GM12878 (cell line): ENCODE measurements at regions not wholly inside any gene's neighbourhood (a gene's known extent, or its start where the extent isn't known, plus 50 kb on each side); places are given as distances from the start of the nearest gene placed in this dataset.

ENCODE experiments used
- ATAC-seq: fragments of 200-7000 bp; cut with Tn5 transposase; 3 replicates; pipeline ENCODE4 v1.9.1; 2020; ENCODE audit warnings: mild to moderate bottlenecking, moderate library complexity
- BruUV-seq: library from RNA; stranded (reverse); fragments of 400-500 nt; replicated peaks from 2 replicates; lab custom pipeline; 2021; lab: Mats Ljungman, UMichigan
- CTCF ChIA-PET: fragments of 300-600 bp; sonication (Branson Sonifier 250); formaldehyde crosslinking; extraction: SDS; loops from one replicate; lab custom pipeline; 2021; ENCODE audit warnings: inconsistent platforms; lab: Yijun Ruan, JAX
- POLR2A ChIA-PET: fragments of 350-600 bp; formaldehyde crosslinking; extraction: SDS; loops from one replicate; lab custom pipeline; 2021; ENCODE audit warnings: inconsistent platforms; lab: Charles Lee
- RAD21 ChIA-PET: fragments of 300-600 bp; sonication (Branson Sonifier 250); formaldehyde crosslinking; loops from one replicate; lab custom pipeline; 2023; ENCODE audit warnings: antibody characterized with exemption; ENCODE audit not compliant: unreplicated experiment; lab: Charles Lee
- SMC1A ChIA-PET: fragments of 300-600 bp; sonication (Branson Sonifier 250); formaldehyde crosslinking; loops from one replicate; lab custom pipeline; 2023; ENCODE audit not compliant: unreplicated experiment, uncharacterized antibody; lab: Charles Lee
- DNase-seq: peaks from one replicate; pipeline ENCODE4 v3.0.0-alpha.2; 2011; ENCODE audit warnings: low read depth, low spot score
- FAIRE-seq: peaks from 3 replicates; lab custom pipeline; 2011; peaks lifted over from hg19 to GRCh38; lab: Jason Lieb, UNC
- H2AFZ ChIP-seq: 2 replicates; pipeline ENCODE4 v1.6.0; 2011; ENCODE audit warnings: low read depth, low read length, control low read depth; ENCODE audit not compliant: control insufficient read depth
- H3K27ac ChIP-seq: 2 replicates; pipeline ENCODE4 v1.5.1; 2011; ENCODE audit warnings: control low read depth; ENCODE audit not compliant: control insufficient read depth, insufficient read depth
- H3K27me3 ChIP-seq, 2 experiments: replicated peaks in 1 of 2; 2 replicates each; pipeline versions ENCODE4 v1.6.0 to v1.6.1; 2011; ENCODE audit warnings: low read length in 1 of 2; ENCODE audit not compliant: control insufficient read depth in 2 of 2, insufficient read depth in 2 of 2
- H3K36me3 ChIP-seq, 2 experiments: 2 replicates each; pipeline ENCODE4 v1.5.1; 2011; ENCODE audit warnings: low read length in 1 of 2; ENCODE audit not compliant: control insufficient read depth in 2 of 2, insufficient read depth in 2 of 2
- H3K4me1 ChIP-seq: 2 replicates; pipeline ENCODE4 v1.6.1; 2011; ENCODE audit warnings: mild to moderate bottlenecking, low read length, moderate library complexity, mixed read lengths; ENCODE audit not compliant: control insufficient read depth, insufficient read depth
- H3K4me2 ChIP-seq: 2 replicates; pipeline ENCODE4 v1.6.0; 2011; ENCODE audit warnings: control low read depth; ENCODE audit not compliant: control insufficient read depth, insufficient read depth
- H3K4me3 ChIP-seq: fragments of 200-600 bp; sonication (generic); 2 replicates; pipeline ENCODE4 v1.5.1; 2016
- H3K79me2 ChIP-seq: 2 replicates; pipeline ENCODE4 v1.6.0; 2011; ENCODE audit warnings: low read length; ENCODE audit not compliant: control insufficient read depth, insufficient read depth
- H3K9ac ChIP-seq: 2 replicates; pipeline ENCODE4 v1.8.0; 2011; ENCODE audit warnings: low read length, control low read depth, mixed read lengths; ENCODE audit not compliant: control insufficient read depth, insufficient read depth
- H3K9me3 ChIP-seq: replicated peaks from 3 replicates; pipeline ENCODE4 v1.5.1; 2011; ENCODE audit warnings: mild to moderate bottlenecking, low read length; ENCODE audit not compliant: control insufficient read depth, insufficient read depth
- H4K20me1 ChIP-seq: 2 replicates; pipeline ENCODE4 v1.6.0; 2011; ENCODE audit not compliant: control insufficient read depth, insufficient read depth
- BHLHE40 ChIP-seq, 2 experiments: fragments of 450-650 bp in 1 of 2; IDR thresholded peaks; 2 replicates each; pipeline ENCODE4 v1.6.1; 2011 to 2017; ENCODE audit warnings: low read depth in 2 of 2, borderline replicate concordance in 1 of 2, improper control_type of control experiment in 1 of 2, low read length in 1 of 2, mild to moderate bottlenecking in 1 of 2
- CBX3 ChIP-seq: fragments of 200-600 bp; sonication (generic); IDR thresholded peaks from 2 replicates; pipeline ENCODE4 v1.6.1; 2016; ENCODE audit warnings: low read depth, borderline replicate concordance
- CEBPZ ChIP-seq: fragments of 150-350 bp; IDR thresholded peaks from 2 replicates; pipeline ENCODE4 v1.6.1; 2016; ENCODE audit warnings: low read depth, low read length
- E4F1 ChIP-seq: fragments of 450-650 bp; IDR thresholded peaks from 2 replicates; pipeline ENCODE4 v1.6.1; 2018; ENCODE audit warnings: borderline replicate concordance, mild to moderate bottlenecking; ENCODE audit not compliant: partially characterized antibody
- FOXK2 ChIP-seq: fragments of 450-650 bp; IDR thresholded peaks from 2 replicates; pipeline ENCODE4 v1.6.1; 2017; ENCODE audit warnings: mild to moderate bottlenecking, moderate library complexity
- PKNOX1 ChIP-seq: fragments of 450-650 bp; IDR thresholded peaks from 2 replicates; pipeline ENCODE4 v1.6.1; 2016; ENCODE audit warnings: mild to moderate bottlenecking
- TBL1XR1 ChIP-seq: IDR thresholded peaks from 2 replicates; pipeline ENCODE4 v1.6.1; 2012; ENCODE audit warnings: low read depth, low read length, improper control_type of control experiment
- WGBS: methylation state at CpG from one replicate; pipeline ENCODE4 v1.1.6; 2016; ENCODE audit warnings: low lambda C conversion rate; ENCODE audit not compliant: insufficient replicate concordance, insufficient coverage; ENCODE audit errors: missing lambda C conversion rate; 5-methylcytosine and 5-hydroxymethylcytosine counted together
- in situ Hi-C: fragments of 300-500 bp; cut with MboI; formaldehyde crosslinking; loops from 9 replicates; pipeline ENCODE4 v1.14.3; 2018; ENCODE audit warnings: mixed read lengths
- intact Hi-C: fragments of 100-400 bp; cut with micrococcal nuclease; formaldehyde crosslinking; loops from one replicate; pipeline ENCODE4 v1.14.2; 2022; ENCODE audit not compliant: unreplicated experiment
- TF ChIP-seq, protein P1 (sequence below): IDR thresholded peaks from 2 replicates; pipeline ENCODE4 v1.6.1; 2011; ENCODE audit warnings: borderline replicate concordance, low read depth, mild to moderate bottlenecking, moderate library complexity, mixed read lengths, low read length; ENCODE audit not compliant: insufficient read depth; ENCODE audit errors: extremely low read length
- TF ChIP-seq, protein P2 (sequence below): fragments of 450-650 bp; IDR thresholded peaks from 2 replicates; pipeline ENCODE4 v1.6.1; 2017; ENCODE audit warnings: mild to moderate bottlenecking, moderate library complexity

DNA sequence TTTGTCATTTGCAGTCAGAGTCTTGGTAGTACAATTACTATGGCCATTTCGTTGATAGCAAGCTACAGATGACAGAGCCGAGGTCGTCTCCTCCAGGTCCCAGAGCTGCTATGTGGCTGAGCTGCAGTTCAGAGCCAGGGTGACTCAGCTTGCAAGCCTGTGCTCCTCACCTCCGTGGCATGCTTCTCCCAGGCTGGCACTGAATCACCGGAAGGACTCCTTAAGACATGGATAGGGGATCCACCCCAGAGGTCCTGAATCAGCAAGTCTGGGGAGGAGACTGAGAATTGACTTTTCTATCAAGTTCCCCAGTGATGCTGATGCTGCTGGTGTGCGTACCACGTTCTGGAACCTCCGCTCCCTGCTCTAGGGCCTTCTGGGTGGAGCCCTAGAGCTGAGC is 291.2 kb downstream of the CDH26 start (continued):
- no peak for TF ChIP-seq CEBPZ
- TF ChIP-seq, all 136 proteins: peak for 0

GRCh38 chr20:60250251-60250650 is 292.0 kb downstream of the CDH26 start:
- Histone ChIP-seq H3K36me3 (no peaks in the 10 kb centered on the region), H4K20me1 (no peaks in the 10 kb centered on the region), H3K79me2 (no peaks in the 10 kb centered on the region), H2AFZ (no peak overlapping the region), H3K27me3 (no peaks in the 10 kb centered on the region), H3K9ac (no peak overlapping the region), H3K4me2 (no peak overlapping the region), H3K4me1 (no peaks in the 10 kb centered on the region), H3K27ac (no peak overlapping the region), H3K9me3 (no peaks in the 10 kb centered on the region), H3K4me3 (no peak overlapping the region)
- ChIA-PET POLR2A (no interaction called here), RAD21 (no interaction called here), CTCF (interaction anchor here (2.4 kb wide), 1 partner anchor 13 kb away, joined by 8 read pairs; no protein-coding TSS in a partner anchor), SMC1A (no interaction called here)
- TF ChIP-seq PKNOX1 = no peak
- TF ChIP-seq TBL1XR1 = no peak
- no peak for TF ChIP-seq E4F1
- no peak for TF ChIP-seq CBX3
- TF ChIP-seq BHLHE40 (IDR thresholded peaks at IDR 0.05; ENCODE audit: borderline replicate concordance in 1 of 2, low read depth in 2 of 2, low read length in 1 of 2) = no peak
- TF ChIP-seq, protein P1, sequence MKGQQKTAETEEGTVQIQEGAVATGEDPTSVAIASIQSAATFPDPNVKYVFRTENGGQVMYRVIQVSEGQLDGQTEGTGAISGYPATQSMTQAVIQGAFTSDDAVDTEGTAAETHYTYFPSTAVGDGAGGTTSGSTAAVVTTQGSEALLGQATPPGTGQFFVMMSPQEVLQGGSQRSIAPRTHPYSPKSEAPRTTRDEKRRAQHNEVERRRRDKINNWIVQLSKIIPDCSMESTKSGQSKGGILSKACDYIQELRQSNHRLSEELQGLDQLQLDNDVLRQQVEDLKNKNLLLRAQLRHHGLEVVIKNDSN = no peak
- no peak for TF ChIP-seq FOXK2
- TF ChIP-seq, protein P2, sequence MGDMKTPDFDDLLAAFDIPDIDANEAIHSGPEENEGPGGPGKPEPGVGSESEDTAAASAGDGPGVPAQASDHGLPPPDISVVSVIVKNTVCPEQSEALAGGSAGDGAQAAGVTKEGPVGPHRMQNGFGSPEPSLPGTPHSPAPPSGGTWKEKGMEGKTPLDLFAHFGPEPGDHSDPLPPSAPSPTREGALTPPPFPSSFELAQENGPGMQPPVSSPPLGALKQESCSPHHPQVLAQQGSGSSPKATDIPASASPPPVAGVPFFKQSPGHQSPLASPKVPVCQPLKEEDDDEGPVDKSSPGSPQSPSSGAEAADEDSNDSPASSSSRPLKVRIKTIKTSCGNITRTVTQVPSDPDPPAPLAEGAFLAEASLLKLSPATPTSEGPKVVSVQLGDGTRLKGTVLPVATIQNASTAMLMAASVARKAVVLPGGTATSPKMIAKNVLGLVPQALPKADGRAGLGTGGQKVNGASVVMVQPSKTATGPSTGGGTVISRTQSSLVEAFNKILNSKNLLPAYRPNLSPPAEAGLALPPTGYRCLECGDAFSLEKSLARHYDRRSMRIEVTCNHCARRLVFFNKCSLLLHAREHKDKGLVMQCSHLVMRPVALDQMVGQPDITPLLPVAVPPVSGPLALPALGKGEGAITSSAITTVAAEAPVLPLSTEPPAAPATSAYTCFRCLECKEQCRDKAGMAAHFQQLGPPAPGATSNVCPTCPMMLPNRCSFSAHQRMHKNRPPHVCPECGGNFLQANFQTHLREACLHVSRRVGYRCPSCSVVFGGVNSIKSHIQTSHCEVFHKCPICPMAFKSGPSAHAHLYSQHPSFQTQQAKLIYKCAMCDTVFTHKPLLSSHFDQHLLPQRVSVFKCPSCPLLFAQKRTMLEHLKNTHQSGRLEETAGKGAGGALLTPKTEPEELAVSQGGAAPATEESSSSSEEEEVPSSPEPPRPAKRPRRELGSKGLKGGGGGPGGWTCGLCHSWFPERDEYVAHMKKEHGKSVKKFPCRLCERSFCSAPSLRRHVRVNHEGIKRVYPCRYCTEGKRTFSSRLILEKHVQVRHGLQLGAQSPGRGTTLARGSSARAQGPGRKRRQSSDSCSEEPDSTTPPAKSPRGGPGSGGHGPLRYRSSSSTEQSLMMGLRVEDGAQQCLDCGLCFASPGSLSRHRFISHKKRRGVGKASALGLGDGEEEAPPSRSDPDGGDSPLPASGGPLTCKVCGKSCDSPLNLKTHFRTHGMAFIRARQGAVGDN = no peak
- intact Hi-C loops = no loop called here
- DNase-seq = no peak
- FAIRE-seq = no peak
- in situ Hi-C loops = no loop called here
- 48% methylated on average over 5 of the region's 5 CpGs for WGBS
- ATAC-seq = no peak
- no TSS peak for BruUV-seq
